Occipital lobe (tissue), 1 donor: ENCODE measurements at regions not wholly inside any gene's neighbourhood (a gene's known extent, or its start where the extent isn't known, plus 50 kb on each side); places are given as distances from the start of the nearest gene placed in this dataset.
"Not testable (repeated sequence)": the region's sequence is repeated elsewhere in the genome, so short reads cannot be mapped to it uniquely, and the experiment has no call there.

Experiments used
- DNase-seq: peaks from one replicate; lab custom pipeline; 2025; lab: John Stamatoyannopoulos, UW

DNA sequence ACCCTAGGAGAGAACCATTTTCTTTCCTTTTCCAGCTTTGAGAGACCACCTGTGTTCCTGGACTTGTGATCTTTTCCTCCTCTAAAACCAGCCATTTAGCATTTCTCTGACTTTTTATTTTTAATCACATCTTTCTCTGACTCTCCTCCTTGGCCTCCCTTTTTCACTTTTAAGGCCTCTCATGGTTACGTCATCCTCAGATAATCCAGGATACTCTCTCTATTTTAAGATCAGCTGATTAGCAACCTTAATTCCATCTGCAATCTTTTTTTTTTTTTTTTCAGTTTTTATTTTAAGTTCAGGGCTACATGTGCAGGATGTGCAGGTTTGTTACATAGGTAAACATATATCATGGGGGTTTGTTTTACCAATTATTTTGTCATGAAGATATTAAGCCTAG, 54.0 kb downstream of the RFPL4B start:
- DNase-seq: no peak

DNA sequence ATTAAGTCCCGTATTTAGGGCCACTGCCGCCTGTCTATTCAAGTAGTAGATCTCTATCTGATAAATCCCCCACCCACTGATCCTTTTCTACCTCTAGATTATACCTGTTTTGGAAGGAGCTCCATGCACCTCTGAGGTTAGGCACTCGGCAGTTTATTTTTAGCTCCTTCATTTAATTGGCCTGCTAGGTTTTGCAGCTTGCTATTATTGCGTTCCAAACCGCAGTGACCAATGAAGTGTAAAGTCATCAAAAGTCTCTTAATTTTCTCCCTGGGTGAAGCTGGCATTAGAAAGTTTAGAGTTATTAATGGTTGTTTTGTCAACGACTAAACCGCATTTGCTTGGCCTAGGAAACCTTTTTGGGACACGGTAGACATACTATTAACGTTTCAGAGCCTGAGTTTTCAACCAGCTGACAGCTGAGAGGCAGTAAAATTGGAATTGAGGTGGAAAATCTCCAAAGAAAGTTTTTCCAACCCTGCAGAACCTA, 60.0 kb downstream of the RFPL4B start:
- DNase-seq: no peak

DNA sequence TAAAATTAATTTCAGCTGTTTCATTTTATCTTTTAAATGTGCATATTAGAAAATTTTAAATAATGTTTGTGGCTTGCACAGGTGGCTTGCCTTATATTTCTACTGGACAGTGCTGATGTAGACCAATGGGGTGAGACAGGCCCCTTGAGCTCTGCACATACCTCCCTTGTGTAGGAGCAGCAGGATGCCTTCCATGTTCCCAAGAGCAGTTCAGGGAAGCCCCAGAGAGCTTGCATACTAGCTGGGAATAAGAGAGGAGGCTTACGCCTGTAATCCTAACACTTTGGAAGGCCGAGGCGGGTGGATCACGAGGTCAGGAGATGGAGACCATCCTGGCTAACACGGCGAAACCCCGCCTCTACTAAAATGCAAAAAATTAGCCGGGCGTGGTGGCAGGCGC, 61.4 kb downstream of the RFPL4B start:
- DNase-seq: no peak

DNA sequence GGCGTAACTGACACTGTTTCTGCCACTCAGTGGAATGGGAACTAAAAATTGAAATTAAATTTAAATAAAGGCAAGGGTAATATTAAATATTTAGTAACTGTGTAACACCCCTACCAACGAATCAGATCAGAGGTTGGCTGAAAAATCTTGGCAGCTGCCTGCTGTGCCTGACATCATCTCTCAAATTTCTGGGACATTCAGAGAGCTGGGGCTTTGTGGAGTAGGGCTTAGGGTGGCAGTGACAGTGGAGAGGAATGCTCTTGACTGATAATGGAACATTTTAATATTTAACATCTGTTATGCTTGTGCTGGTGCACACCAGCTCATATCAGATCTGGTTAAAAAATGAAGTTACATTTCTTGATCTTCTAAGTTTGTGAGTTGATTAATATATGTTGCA, 62.2 kb downstream of the RFPL4B start:
- no peak for DNase-seq

DNA sequence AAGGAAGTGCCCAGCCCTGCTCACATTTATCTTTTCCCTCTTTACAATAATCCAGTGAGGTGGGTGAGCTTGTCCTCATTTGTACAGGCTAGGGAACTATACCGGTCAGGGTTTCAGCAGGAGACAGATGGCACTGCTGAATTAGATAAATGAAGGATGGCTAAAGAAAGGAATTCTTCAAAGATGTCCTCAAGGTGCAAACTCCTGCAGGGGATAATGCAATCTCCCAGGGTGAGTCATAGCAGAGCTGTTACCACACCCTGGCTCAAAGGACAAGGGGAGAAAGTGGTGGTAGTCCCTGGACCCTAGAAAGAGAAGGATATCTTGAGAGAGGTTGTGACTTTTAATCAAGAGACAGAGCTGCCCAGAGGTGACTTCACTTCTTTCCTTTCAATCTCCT, 66.7 kb downstream of the RFPL4B start:
- DNase-seq: no peak

DNA sequence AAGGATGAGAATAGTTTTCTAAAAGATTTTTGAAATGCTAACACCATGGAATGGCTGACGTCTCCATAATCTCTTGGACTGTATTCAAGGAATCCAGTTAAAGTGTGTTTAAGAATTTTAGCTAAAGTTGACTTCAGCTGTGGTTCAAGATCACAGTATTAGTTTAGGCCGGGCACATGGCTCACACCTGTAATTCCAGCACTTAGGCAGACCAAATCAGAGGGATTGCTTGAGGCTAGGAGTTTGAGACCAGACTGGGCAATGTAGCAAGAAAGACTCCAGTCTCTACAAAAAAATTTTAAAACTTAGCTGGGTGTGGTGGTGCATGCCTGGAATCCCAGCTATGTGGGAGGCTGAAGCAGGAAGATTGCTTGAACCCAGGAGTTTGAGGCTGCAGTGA, 68.2 kb downstream of the RFPL4B start:
- DNase-seq: no peak

DNA sequence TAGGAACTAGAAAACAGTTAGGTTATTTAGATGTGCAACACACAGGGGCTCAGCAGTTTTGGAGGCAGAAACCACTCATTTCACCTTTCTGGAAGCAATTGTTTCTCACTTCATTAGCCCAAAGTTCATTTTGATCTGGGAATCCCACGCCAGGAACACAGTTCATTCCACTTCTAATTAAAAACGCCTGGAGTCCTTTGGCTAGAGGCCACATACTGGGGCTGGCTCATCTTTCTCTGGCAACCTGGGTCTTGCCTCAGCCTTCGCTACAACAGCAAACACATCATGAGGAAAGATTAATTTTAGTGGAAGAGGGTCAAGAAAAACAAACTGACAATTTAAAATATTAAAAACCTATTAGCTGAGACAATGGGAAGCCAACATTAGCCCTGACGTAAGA, 69.7 kb downstream of the RFPL4B start:
- no peak for DNase-seq

DNA sequence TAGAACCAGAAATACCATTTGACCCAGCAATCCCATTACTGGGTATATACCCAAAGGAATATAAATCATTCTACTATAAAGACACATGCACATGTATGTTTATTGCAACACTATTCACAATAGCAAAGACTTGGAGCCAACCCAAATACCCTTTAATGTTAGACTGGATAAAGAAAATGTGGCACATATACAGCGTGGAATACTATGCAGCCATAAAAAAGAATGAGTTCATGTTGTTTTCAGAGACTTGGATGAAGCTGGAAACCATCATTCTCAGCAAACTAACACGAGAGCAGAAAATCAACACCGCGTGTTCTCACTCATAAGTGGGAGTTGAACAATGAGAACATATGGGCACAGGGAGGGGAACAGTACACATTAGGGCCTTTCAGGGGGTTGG, 79.9 kb downstream of the RFPL4B start:
- DNase-seq: not testable (repeated sequence)

DNA sequence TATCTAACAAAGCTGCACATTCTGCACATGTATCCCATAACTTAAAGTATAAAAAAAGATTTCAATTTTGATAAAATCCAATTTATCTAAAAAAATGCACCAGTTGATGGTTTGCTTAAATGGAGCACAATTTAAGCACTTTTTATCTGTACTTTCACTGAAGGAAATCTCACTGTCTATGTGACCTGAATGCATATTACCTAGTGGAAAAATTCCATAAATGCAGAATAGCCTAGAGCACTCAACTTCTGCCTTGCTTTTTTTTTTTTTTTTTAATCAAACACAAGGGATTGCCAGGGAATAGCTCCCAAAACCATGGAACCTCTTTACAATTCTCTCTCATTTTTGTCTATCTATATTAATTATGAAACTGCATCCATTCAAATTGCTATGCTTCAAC, 80.4 kb downstream of the RFPL4B start:
- no peak for DNase-seq

DNA sequence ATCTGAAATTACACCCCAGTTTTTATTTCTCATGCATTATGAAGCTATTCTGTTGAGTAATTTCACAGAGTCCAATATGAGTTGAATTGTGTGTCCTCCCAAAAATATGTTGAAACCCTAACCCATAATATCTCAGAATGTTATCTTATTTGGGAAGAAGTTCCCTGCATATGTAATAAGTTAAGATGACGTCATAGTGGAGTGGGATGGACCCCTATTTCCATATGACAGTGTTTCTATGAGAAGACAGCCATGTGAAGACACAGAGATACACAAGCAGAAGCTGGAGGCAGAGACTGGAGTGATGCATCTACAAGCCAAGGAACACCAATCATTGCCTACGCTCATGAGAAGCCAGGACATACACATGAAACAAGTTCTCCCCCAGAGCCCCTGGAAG, 81.3 kb downstream of the RFPL4B start:
- no peak for DNase-seq

DNA sequence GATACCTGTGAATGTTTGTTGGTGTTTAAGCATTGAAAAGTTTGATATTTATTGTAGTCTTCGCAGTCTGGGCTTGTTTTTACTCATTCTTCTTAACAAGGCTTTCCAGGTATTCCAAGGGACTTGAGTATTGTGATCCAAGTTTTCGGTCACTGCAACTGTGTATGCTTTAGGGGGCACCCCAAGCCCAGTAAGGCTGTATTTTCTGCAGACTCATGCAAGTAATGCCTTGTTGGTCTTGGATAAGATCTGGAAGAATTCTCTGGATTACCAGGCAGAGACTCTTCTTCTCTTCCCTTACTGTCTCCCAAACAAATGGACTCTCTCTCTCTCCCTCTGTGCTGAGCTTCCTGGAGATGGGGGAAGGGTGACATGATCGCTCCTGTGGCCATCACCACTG, 82.1 kb downstream of the RFPL4B start:
- DNase-seq: no peak

DNA sequence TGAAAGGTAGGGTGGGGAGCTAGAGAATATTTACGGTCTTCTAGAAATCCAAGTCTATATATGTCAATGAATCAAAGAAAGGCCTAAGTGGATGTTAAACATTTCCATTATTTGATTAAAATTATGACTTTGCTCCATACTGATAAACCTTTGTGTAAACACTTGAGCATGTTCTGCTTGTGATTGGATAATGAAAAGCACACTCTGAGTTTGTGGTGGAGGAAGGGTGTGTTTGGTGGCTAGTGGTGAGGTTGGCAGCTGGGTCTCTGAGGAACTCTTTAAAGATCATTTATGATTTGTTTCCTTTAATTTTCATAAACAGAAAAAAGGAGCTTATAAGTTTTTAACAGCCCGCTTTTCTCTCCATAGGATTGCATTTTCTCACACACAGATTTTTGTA, 84.7 kb downstream of the RFPL4B start:
- DNase-seq: no peak

DNA sequence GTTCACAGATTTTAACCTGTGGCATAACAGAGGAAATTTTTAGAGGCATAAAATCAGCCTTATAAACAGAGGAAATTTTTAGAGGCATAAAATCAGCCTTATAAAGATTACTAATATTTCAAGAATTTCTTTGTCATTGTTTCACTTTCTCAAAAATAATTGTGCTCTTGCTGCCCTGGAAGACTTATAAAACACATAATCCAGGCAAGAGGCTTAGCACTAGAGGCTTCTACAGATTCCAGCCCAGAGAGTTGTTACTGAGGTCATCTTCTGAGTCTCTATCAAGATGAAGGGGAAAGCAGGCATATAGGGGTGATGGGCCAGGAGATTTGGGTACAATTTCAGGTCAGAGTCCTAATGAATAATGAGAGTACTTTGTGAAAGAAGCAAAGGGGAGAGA, 85.7 kb downstream of the RFPL4B start:
- DNase-seq: no peak

DNA sequence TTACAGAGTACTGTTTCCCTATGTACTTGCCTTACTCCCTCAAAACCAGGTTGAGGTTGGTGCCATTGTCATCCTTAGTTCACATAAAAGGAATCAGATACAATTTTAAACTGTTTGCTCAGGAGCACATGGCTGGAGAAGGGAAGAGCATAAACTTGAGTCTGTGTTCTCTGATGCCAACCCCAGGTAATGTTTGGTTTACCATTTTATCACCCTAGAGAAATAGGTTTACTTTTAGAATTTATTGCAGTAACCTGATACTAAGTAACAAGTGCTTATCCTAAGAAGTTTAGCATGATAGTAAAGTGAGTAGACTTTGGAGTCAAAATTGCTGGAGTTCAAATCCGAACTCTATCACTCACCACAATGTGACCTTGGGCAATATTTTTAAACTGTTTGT, 86.3 kb downstream of the RFPL4B start:
- DNase-seq: no peak

DNA sequence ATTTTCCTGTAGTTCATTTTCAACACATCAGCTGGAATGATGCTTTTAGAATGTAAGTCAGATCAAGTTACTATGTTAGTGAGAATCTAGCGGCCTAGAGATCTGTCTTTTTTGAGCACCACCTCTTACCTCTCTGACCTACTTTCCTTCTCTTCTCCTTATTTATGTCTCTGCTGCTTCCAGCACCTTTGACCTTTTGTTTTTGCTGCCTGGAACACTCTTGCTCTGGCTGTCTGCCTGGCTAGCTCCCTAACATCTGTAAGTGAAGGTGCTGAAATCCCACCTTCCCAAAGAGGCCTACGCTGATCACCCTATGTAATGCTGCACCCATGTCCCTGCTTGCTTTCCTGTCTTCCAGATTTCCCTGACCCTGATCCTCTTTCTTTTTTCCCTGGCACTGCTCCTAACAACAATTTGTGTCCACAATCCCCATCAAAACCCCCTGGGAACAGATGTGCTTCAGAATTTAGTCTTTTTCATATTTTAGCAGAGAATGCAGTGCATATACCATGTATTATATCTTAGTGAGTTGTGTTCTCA, 87.8 kb downstream of the RFPL4B start:
- DNase-seq: no peak

DNA sequence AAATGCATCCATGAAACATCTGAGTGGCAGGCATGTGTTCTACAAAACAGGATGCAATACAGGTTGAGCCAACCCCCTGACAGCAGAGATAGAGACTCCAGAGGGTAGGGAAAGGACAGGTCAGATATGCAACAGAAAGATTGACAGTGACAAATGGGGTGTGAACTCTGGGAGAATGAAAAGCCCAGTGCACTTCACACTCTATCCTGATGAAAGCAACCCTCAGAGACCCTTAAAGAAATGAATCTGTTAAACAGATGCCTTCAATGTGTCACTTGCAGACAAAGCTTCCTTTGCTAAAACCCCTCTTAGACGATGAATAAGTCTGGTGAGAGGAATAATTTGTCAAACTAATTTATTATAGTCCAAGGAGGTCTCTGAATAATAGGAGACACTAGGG, 89.9 kb downstream of the RFPL4B start:
- DNase-seq: no peak

DNA sequence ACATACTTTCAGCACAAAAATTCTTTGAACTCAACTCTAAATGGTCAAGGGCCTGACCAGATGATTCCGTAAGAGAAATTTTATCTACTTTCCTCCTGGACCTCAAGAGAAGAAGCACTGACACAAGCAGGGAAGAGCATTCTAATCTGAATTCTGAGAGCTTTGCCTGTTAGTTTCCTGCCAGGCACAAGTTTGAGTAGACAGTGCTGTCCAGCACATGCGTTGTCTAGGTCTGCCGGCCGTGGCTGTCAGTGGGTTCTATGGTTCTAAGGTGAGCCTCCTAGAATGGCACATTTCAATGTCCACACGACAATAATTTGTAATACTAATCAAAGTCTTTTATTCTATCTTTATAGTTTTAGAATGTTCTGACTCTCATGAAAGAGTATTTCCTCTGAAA, 91.9 kb downstream of the RFPL4B start:
- no peak for DNase-seq

DNA sequence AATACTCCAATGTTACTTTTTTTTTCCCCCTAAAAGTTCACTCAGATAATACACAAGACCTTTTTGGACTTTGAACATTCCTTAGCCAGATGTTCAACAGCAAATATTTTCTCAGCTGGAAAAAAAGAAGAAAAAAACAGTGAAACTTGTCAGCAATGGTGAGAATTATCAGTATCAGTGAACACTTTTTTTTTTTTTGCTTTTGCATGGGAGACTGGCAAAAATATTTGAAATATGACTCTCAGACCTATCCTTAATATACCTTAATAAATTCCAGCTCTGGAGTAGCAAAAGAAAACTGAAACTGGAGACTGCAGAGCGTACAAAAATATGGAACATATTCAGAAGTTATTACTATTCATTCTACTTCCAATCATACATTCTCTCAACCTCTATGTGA, 92.3 kb downstream of the RFPL4B start:
- DNase-seq: no peak

DNA sequence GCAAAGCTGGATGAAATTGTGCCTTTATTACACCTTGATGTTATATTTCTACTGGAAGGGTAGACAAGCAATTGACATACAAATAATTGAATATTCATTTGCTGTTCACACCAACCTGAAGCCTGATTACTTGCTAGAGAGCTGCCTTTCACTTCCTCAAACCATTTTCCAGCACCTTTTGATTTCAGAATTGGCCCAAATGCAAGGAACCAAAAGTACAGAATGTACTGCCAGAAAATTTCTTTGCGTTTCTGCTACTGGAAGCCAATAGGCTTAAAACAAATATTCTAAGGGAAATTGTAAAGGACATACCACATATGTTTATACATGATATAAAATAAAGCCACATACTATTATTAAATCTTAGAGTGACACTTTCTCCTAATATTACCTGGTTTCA, 94.5 kb downstream of the RFPL4B start:
- no peak for DNase-seq

DNA sequence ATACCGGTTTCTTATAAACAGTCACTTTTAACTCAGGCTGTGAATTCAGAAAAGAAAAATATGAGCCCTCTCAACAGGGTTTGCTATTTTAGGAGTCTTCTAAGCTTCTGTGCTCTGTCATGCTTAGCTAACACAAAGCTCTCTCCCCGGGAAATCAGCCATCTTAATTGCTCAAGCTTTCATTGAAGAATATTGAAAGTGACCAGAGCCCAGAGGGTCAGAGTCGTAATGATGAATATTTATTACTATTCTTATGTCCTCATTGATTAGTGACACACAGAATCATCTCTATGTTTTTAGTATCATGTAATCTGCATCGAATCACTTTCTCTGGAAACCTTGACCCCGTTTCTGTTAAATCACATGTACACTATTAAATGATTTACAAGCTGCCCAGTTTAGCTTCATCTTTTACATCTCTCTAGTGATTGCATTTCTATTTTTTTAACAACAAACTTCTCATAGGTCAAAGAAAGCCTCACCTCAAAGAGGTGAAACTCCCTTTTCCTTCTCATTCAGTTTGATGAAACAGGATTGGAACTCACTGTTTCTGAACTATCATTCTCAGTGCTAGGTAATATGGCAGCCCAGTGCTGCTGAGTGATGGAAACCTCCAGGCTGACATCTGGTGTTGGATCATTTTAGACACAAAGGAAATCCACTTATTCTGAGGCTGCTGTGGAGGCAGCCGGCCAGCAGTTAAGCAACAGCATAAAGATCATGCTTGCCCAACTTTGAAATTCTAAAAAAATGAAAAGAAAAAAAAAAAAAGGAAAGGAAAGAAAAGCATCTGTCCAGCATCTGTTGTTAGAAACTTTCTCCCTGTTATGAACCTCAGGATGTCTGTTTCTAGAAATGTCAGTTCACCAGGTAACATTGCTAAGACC, 96.3 kb downstream of the RFPL4B start:
- no peak for DNase-seq

DNA sequence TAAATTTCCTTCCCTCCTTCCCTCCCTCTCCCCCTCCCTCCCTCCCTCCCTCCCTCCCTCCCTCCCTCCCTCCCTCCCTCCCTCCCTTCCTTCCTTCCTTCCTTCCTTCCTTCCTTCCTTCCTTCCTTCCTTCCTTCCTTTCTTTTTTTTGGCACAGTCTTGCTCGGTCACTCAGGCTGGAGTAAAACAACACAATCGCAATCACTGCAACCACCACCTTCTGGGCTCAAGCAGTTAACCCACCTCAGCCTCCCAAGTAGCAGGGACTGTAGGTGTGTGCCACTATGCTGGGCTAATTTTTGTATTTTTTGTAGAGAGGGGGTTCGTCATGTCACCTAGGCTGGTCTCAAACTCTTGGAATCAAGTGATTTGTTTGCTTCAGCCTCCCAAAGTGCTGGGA, 101.7 kb downstream of the RFPL4B start:
- DNase-seq: not testable (repeated sequence)

DNA sequence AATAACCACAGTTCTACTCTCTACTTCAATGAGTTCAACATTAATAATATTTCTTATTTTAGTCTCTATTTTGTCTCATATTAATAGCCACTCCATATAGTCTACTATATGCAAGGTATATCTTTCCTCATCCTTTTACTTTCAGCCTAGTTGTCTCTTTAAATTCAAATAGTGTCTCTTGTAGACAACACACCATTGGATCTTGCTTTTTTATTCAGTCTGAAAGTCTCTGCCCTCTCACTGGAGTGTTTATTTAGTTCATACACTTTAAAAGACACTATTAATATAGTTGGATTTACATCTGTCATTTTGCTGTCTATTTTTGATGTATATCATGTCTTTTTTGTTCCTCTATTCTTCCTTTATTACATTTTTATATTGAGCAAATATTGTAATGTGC, 103.5 kb downstream of the RFPL4B start:
- DNase-seq: no peak

DNA sequence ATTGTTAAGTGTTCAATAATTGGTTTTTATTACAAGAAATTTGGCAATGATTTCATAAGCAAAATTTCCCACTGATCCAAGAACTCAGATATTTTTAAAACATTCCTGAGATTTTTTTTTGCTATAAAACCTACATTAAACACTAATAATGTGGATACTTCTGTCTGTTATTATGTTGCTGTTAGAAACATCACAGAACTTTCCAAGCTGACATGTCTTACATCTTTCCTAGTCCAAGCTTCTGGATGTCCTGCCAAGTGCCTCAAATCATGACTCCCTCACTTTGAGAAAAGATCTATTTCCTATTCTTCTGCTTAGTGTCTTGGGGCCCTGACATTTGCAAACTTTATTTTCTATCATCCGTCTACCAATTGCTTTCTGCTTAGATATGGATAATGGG, 110.8 kb downstream of the RFPL4B start:
- no peak for DNase-seq
